ENCODE measurements at regions not wholly inside any gene's neighbourhood (a gene's known extent, or its start where the extent isn't known, plus 50 kb on each side); places are given as distances from the start of the nearest gene placed in this dataset.
"Not testable (repeated sequence)": the region's sequence is repeated elsewhere in the genome, so short reads cannot be mapped to it uniquely, and the experiment has no call there.

- TF ChIP-seq, protein P1, sequence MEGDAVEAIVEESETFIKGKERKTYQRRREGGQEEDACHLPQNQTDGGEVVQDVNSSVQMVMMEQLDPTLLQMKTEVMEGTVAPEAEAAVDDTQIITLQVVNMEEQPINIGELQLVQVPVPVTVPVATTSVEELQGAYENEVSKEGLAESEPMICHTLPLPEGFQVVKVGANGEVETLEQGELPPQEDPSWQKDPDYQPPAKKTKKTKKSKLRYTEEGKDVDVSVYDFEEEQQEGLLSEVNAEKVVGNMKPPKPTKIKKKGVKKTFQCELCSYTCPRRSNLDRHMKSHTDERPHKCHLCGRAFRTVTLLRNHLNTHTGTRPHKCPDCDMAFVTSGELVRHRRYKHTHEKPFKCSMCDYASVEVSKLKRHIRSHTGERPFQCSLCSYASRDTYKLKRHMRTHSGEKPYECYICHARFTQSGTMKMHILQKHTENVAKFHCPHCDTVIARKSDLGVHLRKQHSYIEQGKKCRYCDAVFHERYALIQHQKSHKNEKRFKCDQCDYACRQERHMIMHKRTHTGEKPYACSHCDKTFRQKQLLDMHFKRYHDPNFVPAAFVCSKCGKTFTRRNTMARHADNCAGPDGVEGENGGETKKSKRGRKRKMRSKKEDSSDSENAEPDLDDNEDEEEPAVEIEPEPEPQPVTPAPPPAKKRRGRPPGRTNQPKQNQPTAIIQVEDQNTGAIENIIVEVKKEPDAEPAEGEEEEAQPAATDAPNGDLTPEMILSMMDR (IDR thresholded peaks at IDR 0.05; ENCODE audit: control extremely low read depth, extremely low read depth, low read depth, missing control alignments), result no peak
- POLR2A ChIA-PET, result no interaction called here
- CTCF ChIA-PET, result interaction anchor here (3.3 kb wide), 1 partner anchor 9 kb away, joined by 10 read pairs; no protein-coding TSS in a partner anchor
These were observed 51.2 kb upstream of the RDX start for GRCh38 chr11:110347660-110348059.

DNA sequence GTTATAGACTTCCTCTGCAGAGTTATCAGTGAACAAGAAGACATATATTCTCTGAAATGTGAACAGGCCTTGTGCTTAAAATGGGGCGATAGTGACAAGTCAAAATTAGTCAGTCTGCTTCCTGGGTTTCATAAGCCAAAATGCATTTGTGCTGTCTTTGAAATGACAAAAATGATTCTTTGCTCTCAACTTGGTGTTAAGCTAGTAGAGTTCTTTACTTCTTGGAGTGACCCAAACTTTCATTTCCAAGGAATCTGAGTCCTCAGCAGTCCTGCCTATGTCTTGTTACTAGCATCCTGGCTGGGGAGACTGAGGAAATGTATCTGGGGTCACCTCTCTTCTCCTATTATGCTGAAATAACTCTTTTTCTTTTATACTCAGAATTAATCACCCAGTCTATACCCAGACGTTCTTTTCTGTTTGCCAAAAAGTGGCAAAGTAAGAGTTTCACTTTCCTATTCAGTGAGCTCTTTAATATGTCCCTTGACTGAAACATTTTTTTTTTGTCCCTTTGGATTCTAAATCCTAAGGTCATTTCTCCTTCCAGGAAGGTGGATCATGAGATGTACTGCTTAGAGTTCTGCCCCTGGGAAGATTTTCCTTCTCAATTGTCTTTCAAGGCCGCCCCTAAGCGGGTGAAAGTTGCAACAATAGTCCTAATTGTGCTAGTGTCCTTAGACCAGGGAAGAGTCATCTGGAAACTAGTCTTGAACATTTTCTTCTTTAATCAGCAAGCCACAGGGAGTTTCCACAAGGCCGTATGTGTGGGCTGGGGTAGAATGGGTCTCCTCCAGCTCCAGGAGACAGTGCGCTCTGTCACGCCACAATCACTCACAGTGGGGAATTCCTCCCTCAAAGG is 53.0 kb upstream of the RDX start:
- CTCF ChIA-PET, result interaction anchor here (1.0 to 3.3 kb wide), 5 partner anchors 10 to 26 kb away, joined by 3 to 10 read pairs (median 4); no protein-coding TSS in a partner anchor
- TF ChIP-seq, protein P1 (IDR thresholded peaks at IDR 0.05; ENCODE audit: control extremely low read depth, extremely low read depth, low read depth, missing control alignments), result peak; percentile 16
- DNase-seq (ENCODE audit: extremely low spot score), result peak; percentile 64
- POLR2A ChIA-PET, result interaction anchor here (1.3 kb wide), 1 partner anchor 10 kb away, joined by 3 read pairs; no protein-coding TSS in a partner anchor

More at GRCh38 chr11:110347660-110348059, 51.2 kb upstream of the RDX start:
- DNase-seq (ENCODE audit: extremely low spot score), result no peak

- DNase-seq (ENCODE audit: extremely low spot score); POLR2A ChIA-PET: not testable (repeated sequence)
- CTCF ChIA-PET, result interaction anchor here (1.0 to 3.3 kb wide), 5 partner anchors 11 to 148 kb away, joined by 3 to 10 read pairs (median 3); no protein-coding TSS in a partner anchor
These were observed 53.6 kb upstream of the RDX start for GRCh38 chr11:110349997-110350383.

- CTCF ChIA-PET, result interaction anchor here (1.0 to 4.2 kb wide), 3 partner anchors 12 to 24 kb away, joined by 3 to 14 read pairs (median 3); no protein-coding TSS in a partner anchor
- TF ChIP-seq, protein P1 (IDR thresholded peaks at IDR 0.05; ENCODE audit: control extremely low read depth, extremely low read depth, low read depth, missing control alignments), result no peak
- POLR2A ChIA-PET, result interaction anchor here (1.4 kb wide), 1 partner anchor 18 kb away, joined by 3 read pairs; no protein-coding TSS in a partner anchor
- no peak for DNase-seq (ENCODE audit: extremely low spot score)
These were observed 58.8 kb upstream of the RDX start for GRCh38 chr11:110355011-110355744.

GRCh38 chr11:110356762-110357671 is 60.6 kb upstream of the RDX start:
- ChIA-PET CTCF (no interaction called here), POLR2A (no interaction called here)
- DNase-seq (ENCODE audit: extremely low spot score), result no peak
- TF ChIP-seq, protein P1 (IDR thresholded peaks at IDR 0.05; ENCODE audit: control extremely low read depth, extremely low read depth, low read depth, missing control alignments), result no peak

GRCh38 chr11:110358336-110358735 is 61.9 kb upstream of the RDX start:
- TF ChIP-seq, protein P1 (IDR thresholded peaks at IDR 0.05; ENCODE audit: control extremely low read depth, extremely low read depth, low read depth, missing control alignments), result no peak
- ChIA-PET POLR2A (no interaction called here), CTCF (no interaction called here)
- no peak for DNase-seq (ENCODE audit: extremely low spot score)

DNA sequence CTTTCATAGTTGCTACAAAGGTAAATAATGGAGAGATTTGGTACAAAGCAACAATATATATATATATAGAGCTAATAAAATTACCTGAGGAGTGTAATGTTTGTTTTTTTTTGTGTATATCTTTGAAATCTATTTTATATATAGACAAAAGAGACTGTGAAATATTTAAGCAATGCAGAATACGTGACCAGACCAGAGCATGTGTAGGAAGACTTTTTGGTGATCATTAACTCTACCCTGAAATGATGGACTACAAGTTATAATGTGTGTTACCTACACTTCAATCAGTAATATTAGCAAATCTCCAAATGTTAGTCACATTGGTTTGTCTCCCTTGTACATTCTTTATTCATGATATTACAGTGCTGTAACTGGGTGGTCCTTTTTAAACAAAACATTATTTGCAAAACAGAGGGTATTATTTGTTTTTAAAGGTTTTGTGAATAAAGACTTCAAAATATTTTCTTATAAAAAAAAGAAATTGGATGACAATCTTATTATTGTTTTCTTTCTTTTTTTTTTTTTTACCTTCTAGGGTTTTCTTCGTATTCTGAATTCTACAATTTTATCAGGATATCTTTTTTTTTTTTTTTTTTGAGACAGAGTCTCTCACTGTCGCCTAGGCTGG is 64.5 kb upstream of the RDX start:
- POLR2A ChIA-PET; CTCF ChIA-PET; DNase-seq (ENCODE audit: extremely low spot score): not testable (repeated sequence)
